ENCODE measurements at regions not wholly inside any gene's neighbourhood (a gene's known extent, or its start where the extent isn't known, plus 50 kb on each side); places are given as distances from the start of the nearest gene placed in this dataset.

DNA sequence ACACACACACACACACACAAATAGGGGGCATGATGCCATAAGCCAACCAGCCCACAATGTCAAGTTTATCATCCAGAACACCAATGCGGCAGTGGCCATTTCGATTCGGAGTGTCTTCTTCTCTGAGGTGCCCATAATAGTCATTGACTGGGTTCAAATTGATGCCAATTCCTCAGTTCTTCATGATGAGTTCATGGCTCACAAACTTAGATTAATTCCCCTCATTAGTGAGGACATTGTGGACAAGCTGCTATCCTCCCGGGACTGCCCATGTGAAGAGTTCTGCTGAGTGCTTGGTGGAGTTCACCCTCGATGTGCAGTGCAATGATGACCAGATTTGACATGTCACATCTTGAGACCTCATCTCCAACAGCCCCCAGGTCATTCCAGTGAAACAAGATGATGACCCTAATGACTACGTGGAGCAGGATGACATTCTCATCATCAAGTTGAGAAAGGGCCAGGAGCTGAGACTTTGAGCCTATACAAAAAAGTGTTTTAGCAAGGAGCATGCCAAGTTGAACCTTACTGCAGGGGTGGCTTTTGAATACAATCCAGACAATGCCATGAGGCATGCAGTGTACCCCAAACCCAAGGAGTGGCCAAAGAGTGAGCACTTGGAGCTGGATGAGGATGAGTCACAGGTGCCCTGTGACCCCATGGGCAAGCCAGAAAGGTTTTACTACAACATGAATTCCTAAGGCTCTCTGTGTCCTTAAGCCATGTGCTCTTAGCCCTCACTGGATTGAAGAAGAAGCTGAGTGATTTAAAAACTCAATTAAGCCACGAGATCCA is 211.6 kb upstream of the SAMSN1 start:
- TF ChIP-seq, protein P1, sequence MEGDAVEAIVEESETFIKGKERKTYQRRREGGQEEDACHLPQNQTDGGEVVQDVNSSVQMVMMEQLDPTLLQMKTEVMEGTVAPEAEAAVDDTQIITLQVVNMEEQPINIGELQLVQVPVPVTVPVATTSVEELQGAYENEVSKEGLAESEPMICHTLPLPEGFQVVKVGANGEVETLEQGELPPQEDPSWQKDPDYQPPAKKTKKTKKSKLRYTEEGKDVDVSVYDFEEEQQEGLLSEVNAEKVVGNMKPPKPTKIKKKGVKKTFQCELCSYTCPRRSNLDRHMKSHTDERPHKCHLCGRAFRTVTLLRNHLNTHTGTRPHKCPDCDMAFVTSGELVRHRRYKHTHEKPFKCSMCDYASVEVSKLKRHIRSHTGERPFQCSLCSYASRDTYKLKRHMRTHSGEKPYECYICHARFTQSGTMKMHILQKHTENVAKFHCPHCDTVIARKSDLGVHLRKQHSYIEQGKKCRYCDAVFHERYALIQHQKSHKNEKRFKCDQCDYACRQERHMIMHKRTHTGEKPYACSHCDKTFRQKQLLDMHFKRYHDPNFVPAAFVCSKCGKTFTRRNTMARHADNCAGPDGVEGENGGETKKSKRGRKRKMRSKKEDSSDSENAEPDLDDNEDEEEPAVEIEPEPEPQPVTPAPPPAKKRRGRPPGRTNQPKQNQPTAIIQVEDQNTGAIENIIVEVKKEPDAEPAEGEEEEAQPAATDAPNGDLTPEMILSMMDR (IDR thresholded peaks at IDR 0.05), result no peak
- TF ChIP-seq EP300 (IDR thresholded peaks at IDR 0.05), result no peak
